ENCODE measurements at regions not wholly inside any gene's neighbourhood (a gene's known extent, or its start where the extent isn't known, plus 50 kb on each side); places are given as distances from the start of the nearest gene placed in this dataset.
"Not testable (repeated sequence)": the region's sequence is repeated elsewhere in the genome, so short reads cannot be mapped to it uniquely, and the experiment has no call there.

DNA sequence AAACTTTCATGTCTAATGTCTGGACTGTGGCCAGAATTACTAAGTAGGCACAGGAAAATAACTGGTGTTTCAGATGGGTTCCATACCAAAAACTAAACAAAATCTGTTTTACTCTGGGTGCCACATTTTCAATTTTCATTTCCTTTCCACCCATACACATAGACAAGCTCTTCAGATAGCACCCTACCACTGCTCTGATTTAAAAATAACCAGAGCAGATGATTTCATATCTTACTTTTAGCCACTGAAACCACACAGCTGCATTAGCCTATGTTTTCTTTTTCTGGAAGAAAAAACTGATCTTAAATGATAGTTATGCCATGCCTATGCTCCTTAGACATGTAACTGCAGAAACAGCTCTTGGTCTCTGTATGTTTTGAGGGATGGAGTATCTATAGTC is 647.6 kb downstream of the CPS1 start:
- Histone ChIP-seq H3K4me3 (ENCODE audit: low read length) (no peak overlapping the region), H3K9ac (ENCODE audit: low read depth, low read length) (no peak overlapping the region), H3K36me3 (ENCODE audit: insufficient read depth, low read depth, low read length) (no peaks in the 10 kb centered on the region), H3K9me3 (ENCODE audit: insufficient read depth, low read depth, low read length) (no peaks in the 10 kb centered on the region), H3K27ac (ENCODE audit: low read length) (no peak overlapping the region), H3K27me3 (ENCODE audit: insufficient read depth, low read length) (no peaks in the 10 kb centered on the region), H3K4me1 (ENCODE audit: insufficient read depth, low read length) (no peaks in the 10 kb centered on the region)

DNA sequence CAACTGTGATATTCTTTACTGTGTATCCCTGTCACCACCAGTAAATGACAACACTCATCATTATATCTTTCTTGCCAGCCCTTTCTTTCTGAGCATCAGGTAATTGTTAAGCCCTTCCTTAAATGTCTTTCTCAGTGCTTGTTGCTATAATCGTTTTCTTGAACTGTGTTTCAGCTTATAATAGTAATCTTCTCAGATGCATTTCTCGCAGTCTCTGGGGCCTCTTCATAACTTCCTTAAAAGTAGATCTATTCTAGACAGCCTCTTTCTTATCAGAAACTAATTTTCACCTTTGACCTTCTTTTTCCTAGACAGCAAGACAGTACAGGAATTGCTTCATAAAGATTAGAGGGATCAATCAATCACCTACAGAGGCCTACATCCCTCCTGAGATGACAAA is 648.1 kb downstream of the CPS1 start:
- H3K9ac ChIP-seq (ENCODE audit: low read depth, low read length) = no peak overlapping the region
- H3K27ac ChIP-seq (ENCODE audit: low read length) = no peak overlapping the region
- no peak overlapping the region for H3K4me3 ChIP-seq (ENCODE audit: low read length)
- H3K4me1 ChIP-seq (ENCODE audit: insufficient read depth, low read length) = no peaks in the 10 kb centered on the region
- no peaks in the 10 kb centered on the region for H3K9me3 ChIP-seq (ENCODE audit: insufficient read depth, low read depth, low read length)
- H3K36me3 ChIP-seq (ENCODE audit: insufficient read depth, low read depth, low read length) = no peaks in the 10 kb centered on the region
- no peaks in the 10 kb centered on the region for H3K27me3 ChIP-seq (ENCODE audit: insufficient read depth, low read length)

- Histone ChIP-seq H3K9ac (ENCODE audit: low read depth, low read length) (no peak overlapping the region), H3K36me3 (ENCODE audit: insufficient read depth, low read depth, low read length) (no peaks in the 10 kb centered on the region), H3K4me1 (ENCODE audit: insufficient read depth, low read length) (no peaks in the 10 kb centered on the region), H3K27me3 (ENCODE audit: insufficient read depth, low read length) (no peaks in the 10 kb centered on the region), H3K4me3 (ENCODE audit: low read length) (no peak overlapping the region), H3K27ac (ENCODE audit: low read length) (no peak overlapping the region), H3K9me3 (ENCODE audit: insufficient read depth, low read depth, low read length) (no peaks in the 10 kb centered on the region)
Measured at GRCh38 chr2:211204902-211205301, 648.5 kb downstream of the CPS1 start.

DNA sequence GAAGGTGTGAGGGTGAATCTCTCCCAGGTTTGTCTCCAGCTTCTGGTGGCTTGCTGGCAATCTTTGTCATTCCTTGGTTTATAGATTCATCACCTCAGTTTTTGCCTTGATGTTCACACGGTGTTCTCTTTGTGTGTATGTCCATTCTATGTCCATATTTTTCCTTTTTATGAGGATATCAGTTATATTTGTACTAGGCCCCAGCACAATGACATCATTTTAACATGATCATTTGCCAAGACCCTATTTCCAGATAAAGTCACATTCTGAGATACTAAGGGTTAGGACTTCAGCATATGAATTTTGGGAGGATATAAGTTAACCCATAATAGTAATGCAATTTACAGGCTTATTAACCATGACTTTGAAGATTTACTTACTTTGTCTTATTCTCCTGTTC is 649.0 kb downstream of the CPS1 start:
- no peak overlapping the region for H3K9ac ChIP-seq (ENCODE audit: low read depth, low read length)
- no peak overlapping the region for H3K27ac ChIP-seq (ENCODE audit: low read length)

DNA sequence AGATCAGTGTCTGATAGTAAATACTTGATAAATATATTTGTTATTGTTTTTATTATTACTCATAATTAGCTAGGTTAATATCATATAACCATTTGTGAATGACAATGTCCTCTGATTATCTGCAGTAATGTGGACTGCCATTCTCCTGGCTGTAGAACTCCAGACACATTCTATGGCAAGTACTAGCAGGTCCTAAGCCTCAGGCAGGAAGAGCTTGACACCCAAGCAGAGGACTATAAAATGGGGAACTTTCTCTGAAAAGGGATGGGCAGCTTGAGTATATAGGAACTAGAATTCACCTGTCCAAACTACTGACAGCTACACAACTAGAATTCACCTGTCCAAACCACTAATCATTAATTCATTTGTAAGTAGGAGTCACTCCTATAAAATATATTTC is 649.4 kb downstream of the CPS1 start:
- H3K4me1 ChIP-seq (ENCODE audit: insufficient read depth, low read length) = no peaks in the 10 kb centered on the region
- no peaks in the 10 kb centered on the region for H3K27me3 ChIP-seq (ENCODE audit: insufficient read depth, low read length)
- H3K9ac ChIP-seq (ENCODE audit: low read depth, low read length) = no peak overlapping the region
- no peak overlapping the region for H3K4me3 ChIP-seq (ENCODE audit: low read length)
- no peaks in the 10 kb centered on the region for H3K36me3 ChIP-seq (ENCODE audit: insufficient read depth, low read depth, low read length)
- H3K9me3 ChIP-seq (ENCODE audit: insufficient read depth, low read depth, low read length) = no peaks in the 10 kb centered on the region
- H3K27ac ChIP-seq (ENCODE audit: low read length) = no peak overlapping the region

More for the DNA sequence above, 649.0 kb downstream of the CPS1 start:
- Histone ChIP-seq H3K9me3 (ENCODE audit: insufficient read depth, low read depth, low read length) (no peaks in the 10 kb centered on the region), H3K27me3 (ENCODE audit: insufficient read depth, low read length) (no peaks in the 10 kb centered on the region), H3K4me3 (ENCODE audit: low read length) (no peak overlapping the region), H3K36me3 (ENCODE audit: insufficient read depth, low read depth, low read length) (no peaks in the 10 kb centered on the region), H3K4me1 (ENCODE audit: insufficient read depth, low read length) (no peaks in the 10 kb centered on the region)

GRCh38 chr2:211216221-211216620 is 659.8 kb downstream of the CPS1 start:
- H3K4me3 ChIP-seq (ENCODE audit: low read length) = no peak overlapping the region
- H3K4me1 ChIP-seq (ENCODE audit: insufficient read depth, low read length) = no peaks in the 10 kb centered on the region
- no peaks in the 10 kb centered on the region for H3K27me3 ChIP-seq (ENCODE audit: insufficient read depth, low read length)
- no peak overlapping the region for H3K9ac ChIP-seq (ENCODE audit: low read depth, low read length)
- no peaks in the 10 kb centered on the region for H3K9me3 ChIP-seq (ENCODE audit: insufficient read depth, low read depth, low read length)
- H3K36me3 ChIP-seq (ENCODE audit: insufficient read depth, low read depth, low read length) = no peaks in the 10 kb centered on the region
- no peak overlapping the region for H3K27ac ChIP-seq (ENCODE audit: low read length)

DNA sequence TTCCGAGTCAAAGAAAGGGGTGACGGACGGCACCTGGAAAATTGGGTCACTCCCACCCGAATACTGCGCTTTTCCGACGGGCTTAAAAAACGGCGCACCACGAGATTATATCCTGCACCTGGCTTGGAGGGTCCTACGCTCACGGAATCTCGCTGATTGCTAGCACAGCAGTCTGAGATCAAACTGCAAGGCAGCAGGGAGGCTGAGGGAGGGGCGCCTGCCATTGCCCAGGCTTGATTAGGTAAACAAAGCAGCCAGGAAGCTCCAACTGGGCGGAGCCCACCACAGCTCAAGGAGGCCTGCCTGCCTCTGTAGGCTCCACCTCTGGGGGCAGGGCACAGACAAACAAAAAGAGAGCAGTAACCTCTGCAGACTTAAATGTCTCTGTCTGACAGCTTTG is 663.1 kb downstream of the CPS1 start:
- H3K36me3 ChIP-seq (ENCODE audit: insufficient read depth, low read depth, low read length); H3K27ac ChIP-seq (ENCODE audit: low read length); H3K9ac ChIP-seq (ENCODE audit: low read depth, low read length); H3K4me3 ChIP-seq (ENCODE audit: low read length); H3K9me3 ChIP-seq (ENCODE audit: insufficient read depth, low read depth, low read length); H3K4me1 ChIP-seq (ENCODE audit: insufficient read depth, low read length); H3K27me3 ChIP-seq (ENCODE audit: insufficient read depth, low read length): not testable (repeated sequence)

GRCh38 chr2:211225784-211226183 is 669.4 kb downstream of the CPS1 start:
- no peaks in the 10 kb centered on the region for H3K27me3 ChIP-seq (ENCODE audit: insufficient read depth, low read length)
- H3K4me3 ChIP-seq (ENCODE audit: low read length) = no peak overlapping the region
- no peak overlapping the region for H3K27ac ChIP-seq (ENCODE audit: low read length)
- no peaks in the 10 kb centered on the region for H3K4me1 ChIP-seq (ENCODE audit: insufficient read depth, low read length)
- H3K36me3 ChIP-seq (ENCODE audit: insufficient read depth, low read depth, low read length) = no peaks in the 10 kb centered on the region
- H3K9ac ChIP-seq (ENCODE audit: low read depth, low read length) = no peak overlapping the region
- no peaks in the 10 kb centered on the region for H3K9me3 ChIP-seq (ENCODE audit: insufficient read depth, low read depth, low read length)

GRCh38 chr2:211228559-211228958 is 672.2 kb downstream of the CPS1 start:
- Histone ChIP-seq H3K4me3 (ENCODE audit: low read length) (no peak overlapping the region), H3K9ac (ENCODE audit: low read depth, low read length) (no peak overlapping the region), H3K27me3 (ENCODE audit: insufficient read depth, low read length) (no peaks in the 10 kb centered on the region), H3K4me1 (ENCODE audit: insufficient read depth, low read length) (no peaks in the 10 kb centered on the region), H3K27ac (ENCODE audit: low read length) (no peak overlapping the region), H3K9me3 (ENCODE audit: insufficient read depth, low read depth, low read length) (no peaks in the 10 kb centered on the region), H3K36me3 (ENCODE audit: insufficient read depth, low read depth, low read length) (no peaks in the 10 kb centered on the region)

GRCh38 chr2:211237586-211238275 is 681.3 kb downstream of the CPS1 start:
- H3K27ac ChIP-seq (ENCODE audit: low read length) = no peak overlapping the region
- H3K36me3 ChIP-seq (ENCODE audit: insufficient read depth, low read depth, low read length) = no peaks in the 10 kb centered on the region
- H3K4me1 ChIP-seq (ENCODE audit: insufficient read depth, low read length) = no peaks in the 10 kb centered on the region
- H3K4me3 ChIP-seq (ENCODE audit: low read length) = no peak overlapping the region
- no peak overlapping the region for H3K9ac ChIP-seq (ENCODE audit: low read depth, low read length)
- H3K27me3 ChIP-seq (ENCODE audit: insufficient read depth, low read length) = no peaks in the 10 kb centered on the region
- H3K9me3 ChIP-seq (ENCODE audit: insufficient read depth, low read depth, low read length) = no peaks in the 10 kb centered on the region

GRCh38 chr2:211241891-211242290 is 685.5 kb downstream of the CPS1 start:
- no peaks in the 10 kb centered on the region for H3K9me3 ChIP-seq (ENCODE audit: insufficient read depth, low read depth, low read length)
- no peaks in the 10 kb centered on the region for H3K4me1 ChIP-seq (ENCODE audit: insufficient read depth, low read length)

GRCh38 chr2:211247751-211248150 is 691.4 kb downstream of the CPS1 start:
- no peaks in the 10 kb centered on the region for H3K36me3 ChIP-seq (ENCODE audit: insufficient read depth, low read depth, low read length)
- H3K4me1 ChIP-seq (ENCODE audit: insufficient read depth, low read length) = no peaks in the 10 kb centered on the region
- H3K27me3 ChIP-seq (ENCODE audit: insufficient read depth, low read length) = no peaks in the 10 kb centered on the region
- no peak overlapping the region for H3K9ac ChIP-seq (ENCODE audit: low read depth, low read length)
- no peak overlapping the region for H3K27ac ChIP-seq (ENCODE audit: low read length)
- no peaks in the 10 kb centered on the region for H3K9me3 ChIP-seq (ENCODE audit: insufficient read depth, low read depth, low read length)
- no peak overlapping the region for H3K4me3 ChIP-seq (ENCODE audit: low read length)

More at GRCh38 chr2:211241891-211242290, 685.5 kb downstream of the CPS1 start:
- H3K27me3 ChIP-seq (ENCODE audit: insufficient read depth, low read length) = no peaks in the 10 kb centered on the region
- no peak overlapping the region for H3K9ac ChIP-seq (ENCODE audit: low read depth, low read length)
- no peak overlapping the region for H3K4me3 ChIP-seq (ENCODE audit: low read length)
- no peaks in the 10 kb centered on the region for H3K36me3 ChIP-seq (ENCODE audit: insufficient read depth, low read depth, low read length)
- H3K27ac ChIP-seq (ENCODE audit: low read length) = no peak overlapping the region

All from iPS-20b (cell line).